Natural killer cell (primary cell): ENCODE measurements at regions not wholly inside any gene's neighbourhood (a gene's known extent, or its start where the extent isn't known, plus 50 kb on each side); places are given as distances from the start of the nearest gene placed in this dataset.

Experiments used
- ATAC-seq, 3 donors: fragments of 150-1000 bp in 2 of 3; fragments of 200-7000 bp in 1 of 3; cut with Tn5 transposase; 1 replicate in 1 of 3; 2 replicates in 2 of 3; pipeline ENCODE4 v1.10.0; 2021; ENCODE audit warnings: mild to moderate bottlenecking in 2 of 3, moderate library complexity in 2 of 3
- DNase-seq, 2 donors: peaks; one replicate each; pipeline versions ENCODE4 v3.0.0 to v3.0.0-alpha.2; 2013 to 2021; ENCODE audit warnings: mixed read lengths in 1 of 2
- H3K27ac ChIP-seq: one replicate; pipeline ENCODE4 v1.5.1; 2013; ENCODE audit warnings: mild to moderate bottlenecking, low read length
- H3K27me3 ChIP-seq: one replicate; pipeline ENCODE4 v1.6.1; 2013; ENCODE audit warnings: low read length; ENCODE audit not compliant: control insufficient read depth, insufficient read depth
- H3K36me3 ChIP-seq: one replicate; pipeline ENCODE4 v1.6.1; 2013; ENCODE audit warnings: low read length; ENCODE audit not compliant: control insufficient read depth, insufficient read depth
- H3K4me1 ChIP-seq: one replicate; pipeline ENCODE4 v1.6.1; 2013; ENCODE audit warnings: low read length; ENCODE audit not compliant: control insufficient read depth, insufficient read depth
- H3K4me3 ChIP-seq: one replicate; pipeline ENCODE4 v1.5.1; 2013; ENCODE audit warnings: low read length
- H3K9me3 ChIP-seq: one replicate; pipeline ENCODE4 v1.6.1; 2013; ENCODE audit warnings: low read length; ENCODE audit not compliant: control insufficient read depth, insufficient read depth
- H3K27ac Mint-ChIP-seq, 2 donors: one replicate each; pipeline ENCODE4 v1.8.0; 2022; ENCODE audit warnings: mild to moderate bottlenecking in 2 of 2, mixed read lengths in 2 of 2, moderate library complexity in 1 of 2
- H3K27me3 Mint-ChIP-seq, 2 donors: one replicate each; pipeline ENCODE4 v1.8.0; 2022; ENCODE audit warnings: low read depth in 2 of 2, mixed read lengths in 2 of 2
- H3K36me3 Mint-ChIP-seq: one replicate; pipeline ENCODE4 v1.8.0; 2022; ENCODE audit warnings: mixed read lengths
- H3K4me1 Mint-ChIP-seq, 2 donors: one replicate each; pipeline ENCODE4 v1.8.0; 2022; ENCODE audit warnings: mixed read lengths in 2 of 2
- H3K4me3 Mint-ChIP-seq: one replicate; pipeline ENCODE4 v1.8.0; 2022; ENCODE audit warnings: mild to moderate bottlenecking, moderate library complexity, mixed read lengths
- H3K9me3 Mint-ChIP-seq, 2 donors: one replicate each; pipeline ENCODE4 v1.8.0; 2022; ENCODE audit warnings: mixed read lengths in 2 of 2
- WGBS: methylation state at CpG from one replicate; pipeline ENCODE4 v1.1.7; 2013; ENCODE audit warnings: missing lambda C conversion rate; ENCODE audit not compliant: insufficient coverage; 5-methylcytosine and 5-hydroxymethylcytosine counted together
- intact Hi-C: fragments of 100-400 bp; cut with micrococcal nuclease; formaldehyde crosslinking; loops from one replicate; pipeline ENCODE4 v1.14.2; 2022
- TF ChIP-seq, protein P1 (sequence below): fragments of 200-600 bp; IDR thresholded peaks from one replicate; pipeline ENCODE4 v1.8.0; 2022; ENCODE audit warnings: antibody characterized with exemption

DNA sequence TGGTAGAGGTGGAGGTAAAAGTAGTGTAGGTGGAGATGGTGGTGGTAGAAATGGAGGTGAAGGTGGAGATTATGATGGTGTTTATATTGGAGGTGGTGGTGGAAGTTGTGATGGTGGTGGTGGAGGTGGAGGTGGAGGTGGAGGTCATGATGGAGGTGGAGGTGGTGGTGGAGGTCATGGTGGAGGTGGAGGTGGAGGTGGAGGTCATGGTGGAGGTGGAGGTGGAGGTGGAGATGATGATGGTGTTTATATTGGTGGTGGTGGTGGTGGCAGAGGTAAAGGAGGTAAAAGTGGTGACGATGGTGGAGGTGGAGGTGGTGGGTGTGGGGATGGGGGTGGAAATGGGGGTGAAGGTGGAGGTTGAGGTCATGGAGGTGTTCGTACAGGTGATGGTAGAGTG, 107.8 kb downstream of the ASB7 start:
- intact Hi-C loops = no loop called here

DNA sequence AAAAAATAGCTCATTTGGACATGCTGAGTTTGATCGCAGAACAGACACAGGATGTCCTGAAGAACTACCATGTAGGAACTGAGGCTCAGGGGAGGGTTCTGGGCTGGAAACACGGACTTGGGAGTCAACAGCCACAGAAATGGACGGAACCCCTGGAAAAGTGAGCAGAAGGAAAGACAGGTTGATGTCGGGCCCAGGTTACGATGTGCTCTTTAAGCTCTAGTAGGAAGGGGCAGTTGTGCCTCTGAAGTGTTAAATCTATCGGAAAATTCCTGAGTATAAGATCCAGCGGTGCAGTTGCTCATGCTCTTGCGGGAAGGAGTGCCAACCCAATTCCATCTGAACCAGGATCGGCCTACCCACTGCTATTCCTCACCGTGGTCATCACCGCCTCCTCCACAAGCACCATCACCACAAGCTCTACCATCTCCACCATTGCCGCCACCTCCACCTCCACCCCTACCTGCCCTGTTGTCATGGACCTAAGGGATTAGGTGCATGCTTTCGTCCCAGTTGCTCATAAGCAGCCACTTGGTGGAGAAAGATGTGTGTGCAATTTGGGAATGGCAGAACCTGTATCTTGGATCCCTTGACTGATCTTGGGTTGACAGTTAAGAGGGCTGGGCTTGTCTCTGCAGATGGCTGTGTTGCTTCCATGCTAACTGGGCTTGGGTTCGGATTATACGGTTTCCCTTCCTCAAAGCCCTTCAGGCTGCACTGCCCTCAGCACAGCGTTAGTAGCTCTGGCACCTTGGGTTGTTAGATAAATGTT, 108.5 kb downstream of the ASB7 start:
- H3K4me1 Mint-ChIP-seq = peaks cover 7 to 8% of the 10 kb centered on the region in 2 donors
- TF ChIP-seq, protein P1, sequence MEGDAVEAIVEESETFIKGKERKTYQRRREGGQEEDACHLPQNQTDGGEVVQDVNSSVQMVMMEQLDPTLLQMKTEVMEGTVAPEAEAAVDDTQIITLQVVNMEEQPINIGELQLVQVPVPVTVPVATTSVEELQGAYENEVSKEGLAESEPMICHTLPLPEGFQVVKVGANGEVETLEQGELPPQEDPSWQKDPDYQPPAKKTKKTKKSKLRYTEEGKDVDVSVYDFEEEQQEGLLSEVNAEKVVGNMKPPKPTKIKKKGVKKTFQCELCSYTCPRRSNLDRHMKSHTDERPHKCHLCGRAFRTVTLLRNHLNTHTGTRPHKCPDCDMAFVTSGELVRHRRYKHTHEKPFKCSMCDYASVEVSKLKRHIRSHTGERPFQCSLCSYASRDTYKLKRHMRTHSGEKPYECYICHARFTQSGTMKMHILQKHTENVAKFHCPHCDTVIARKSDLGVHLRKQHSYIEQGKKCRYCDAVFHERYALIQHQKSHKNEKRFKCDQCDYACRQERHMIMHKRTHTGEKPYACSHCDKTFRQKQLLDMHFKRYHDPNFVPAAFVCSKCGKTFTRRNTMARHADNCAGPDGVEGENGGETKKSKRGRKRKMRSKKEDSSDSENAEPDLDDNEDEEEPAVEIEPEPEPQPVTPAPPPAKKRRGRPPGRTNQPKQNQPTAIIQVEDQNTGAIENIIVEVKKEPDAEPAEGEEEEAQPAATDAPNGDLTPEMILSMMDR = no peak
- no peak overlapping the region for H3K4me3 ChIP-seq
- WGBS = 89% methylated on average over 16 of the region's 16 CpGs
- H3K9me3 ChIP-seq = no peaks in the 10 kb centered on the region
- no peaks in the 10 kb centered on the region for H3K27me3 ChIP-seq
- ATAC-seq (no peak), DNase-seq (no peak)
- no peak overlapping the region for H3K4me3 Mint-ChIP-seq
- no peaks in the 10 kb centered on the region for H3K4me1 ChIP-seq
- intact Hi-C loops = no loop called here
- H3K27ac ChIP-seq = no peak overlapping the region
- no peaks in the 10 kb centered on the region for H3K36me3 ChIP-seq
- H3K27me3 Mint-ChIP-seq = peaks cover 0 to 14% of the 10 kb centered on the region in 2 donors
- H3K27ac Mint-ChIP-seq = no peak overlapping the region
- H3K36me3 Mint-ChIP-seq = no peaks in the 10 kb centered on the region
- H3K9me3 Mint-ChIP-seq = peaks cover 7 to 11% of the 10 kb centered on the region in 2 donors

More for the DNA sequence above, 107.8 kb downstream of the ASB7 start:
- H3K36me3 ChIP-seq = no peaks in the 10 kb centered on the region
- Mint-ChIP-seq H3K9me3 (peaks cover 7 to 11% of the 10 kb centered on the region in 2 donors), H3K27me3 (peaks cover 0 to 14% of the 10 kb centered on the region in 2 donors), H3K27ac (no peak overlapping the region), H3K4me1 (peaks cover 7 to 8% of the 10 kb centered on the region in 2 donors), H3K4me3 (no peak overlapping the region), H3K36me3 (no peaks in the 10 kb centered on the region)
- WGBS = 47% methylated on average over 2 of the region's 2 CpGs
- DNase-seq = no peak
- H3K4me3 ChIP-seq = no peak overlapping the region
- H3K27me3 ChIP-seq = no peaks in the 10 kb centered on the region
- H3K4me1 ChIP-seq = no peaks in the 10 kb centered on the region
- no peaks in the 10 kb centered on the region for H3K9me3 ChIP-seq
- TF ChIP-seq, protein P1 = no peak
- no peak overlapping the region for H3K27ac ChIP-seq
- ATAC-seq = no peak

DNA sequence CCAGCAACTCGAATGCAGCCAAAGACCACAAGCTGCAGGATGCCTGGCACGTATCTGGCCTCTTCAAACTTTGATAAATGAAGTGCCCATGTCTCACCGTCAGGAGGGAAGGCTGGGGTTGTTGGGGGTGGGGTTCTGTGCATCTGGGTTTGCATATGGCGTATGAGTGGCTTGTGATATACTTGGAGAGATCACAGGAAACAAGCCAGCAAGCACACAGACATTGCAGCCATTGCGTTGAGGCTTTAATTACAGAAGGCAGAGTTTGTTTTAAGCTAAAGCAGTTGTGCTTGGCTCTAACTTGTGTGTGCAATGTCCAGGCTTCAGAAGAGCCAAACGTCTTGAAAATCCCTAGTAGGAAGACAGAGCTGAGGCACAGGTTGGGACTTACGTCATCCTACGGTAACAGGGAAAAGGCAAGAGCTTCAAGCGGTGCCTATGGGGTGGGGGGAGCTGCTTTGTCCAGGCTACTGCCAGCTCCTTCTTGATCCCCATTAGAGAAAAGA, 109.2 kb downstream of the ASB7 start:
- Mint-ChIP-seq H3K4me3 (no peak overlapping the region), H3K36me3 (no peaks in the 10 kb centered on the region), H3K27ac (no peak overlapping the region), H3K9me3 (peaks cover 7 to 11% of the 10 kb centered on the region in 2 donors), H3K27me3 (peaks cover 0 to 14% of the 10 kb centered on the region in 2 donors), H3K4me1 (peaks cover 7 to 8% of the 10 kb centered on the region in 2 donors)
- H3K27ac ChIP-seq = no peak overlapping the region
- WGBS = 64% methylated on average over 9 of the region's 9 CpGs
- no peaks in the 10 kb centered on the region for H3K4me1 ChIP-seq
- intact Hi-C loops = no loop called here
- H3K9me3 ChIP-seq = no peaks in the 10 kb centered on the region
- no peaks in the 10 kb centered on the region for H3K36me3 ChIP-seq
- DNase-seq = no peak
- ATAC-seq = no peak
- TF ChIP-seq, protein P1 = no peak
- H3K4me3 ChIP-seq = no peak overlapping the region
- H3K27me3 ChIP-seq = no peaks in the 10 kb centered on the region
